NCI-H2196 (cell line): ENCODE measurements at regions not wholly inside any gene's neighbourhood (a gene's known extent, or its start where the extent isn't known, plus 50 kb on each side); places are given as distances from the start of the nearest gene placed in this dataset.

Source experiments
- DNase-seq: peaks from one replicate; lab custom pipeline; 2025; ENCODE audit not compliant: unreplicated experiment; lab: John Stamatoyannopoulos, UW

DNA sequence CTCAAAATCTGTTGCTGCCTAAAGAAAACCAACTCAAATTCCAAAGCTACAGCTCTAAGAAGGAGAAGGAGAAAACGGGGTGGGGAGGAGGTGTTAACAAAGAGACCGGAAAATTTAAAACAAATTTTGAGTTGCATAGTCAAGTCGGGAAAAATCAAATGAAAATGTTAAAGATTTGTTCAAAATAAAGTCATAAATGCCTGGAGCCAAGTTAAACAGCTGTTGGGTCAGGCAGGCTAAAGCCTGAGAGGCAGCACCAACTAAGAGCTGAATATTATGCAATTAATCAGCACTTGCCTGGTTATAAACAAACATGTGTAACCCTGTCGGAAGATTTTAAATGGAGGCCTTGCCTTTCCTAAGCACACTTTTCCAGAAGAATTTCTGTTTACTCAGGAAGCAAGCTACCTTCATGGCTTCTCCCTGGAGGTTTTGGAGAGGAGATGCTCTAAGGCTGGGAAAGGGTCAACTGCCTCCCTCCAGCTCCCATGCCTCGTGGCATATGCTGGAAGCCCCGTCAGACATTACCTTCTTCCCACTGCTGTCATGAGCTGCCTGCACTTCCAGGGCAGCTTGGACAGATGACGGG, 270.5 kb downstream of the DMRT2 start:
- no peak for DNase-seq

GRCh38 chr9:1327467-1327866, 277.3 kb downstream of the DMRT2 start:
- no peak for DNase-seq

GRCh38 chr9:1328341-1328740, 278.2 kb downstream of the DMRT2 start:
- DNase-seq: no peak

GRCh38 chr9:1331546-1332038, 281.4 kb downstream of the DMRT2 start:
- no peak for DNase-seq

DNA sequence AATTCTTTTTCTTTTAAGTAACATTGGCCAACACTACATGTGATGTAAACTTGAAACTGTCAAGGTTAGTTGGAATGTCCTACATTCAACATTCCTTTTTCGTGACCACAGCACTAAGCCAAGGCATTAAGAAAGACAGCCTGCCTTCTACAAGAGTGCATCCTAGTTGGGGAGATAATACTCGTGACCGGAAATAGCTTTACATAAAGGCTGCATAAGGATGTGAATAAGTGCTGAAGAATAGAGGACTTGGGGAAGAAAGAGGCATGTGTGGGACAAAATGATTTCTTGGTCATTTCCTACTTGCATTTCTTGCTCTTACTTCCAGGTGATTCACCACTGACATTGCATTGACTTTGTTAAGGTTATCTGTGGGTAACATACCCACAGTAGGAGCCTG, 282.0 kb downstream of the DMRT2 start:
- no peak for DNase-seq

DNA sequence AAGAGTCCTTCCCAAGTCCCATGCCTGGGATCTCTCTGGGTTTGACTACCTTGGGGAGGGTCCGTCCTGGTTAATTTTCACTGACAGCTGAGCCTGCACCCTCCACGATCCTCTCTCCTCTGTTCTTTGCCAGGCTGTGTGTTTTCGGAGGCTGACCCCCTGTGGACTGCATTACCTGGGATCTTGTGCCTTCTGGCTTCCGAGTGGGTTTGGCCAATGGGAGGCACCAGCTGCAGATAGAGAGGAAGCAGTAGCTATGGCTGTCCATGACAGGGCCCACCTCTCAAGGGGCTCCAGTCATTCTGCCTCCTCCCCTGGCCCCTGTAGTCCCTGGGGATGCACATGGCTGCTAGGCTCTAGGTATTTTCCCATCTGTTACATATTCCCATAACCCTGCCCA, 285.0 kb downstream of the DMRT2 start:
- no peak for DNase-seq

GRCh38 chr9:1337169-1337568, 287.0 kb downstream of the DMRT2 start:
- peak; percentile 26 for DNase-seq

DNA sequence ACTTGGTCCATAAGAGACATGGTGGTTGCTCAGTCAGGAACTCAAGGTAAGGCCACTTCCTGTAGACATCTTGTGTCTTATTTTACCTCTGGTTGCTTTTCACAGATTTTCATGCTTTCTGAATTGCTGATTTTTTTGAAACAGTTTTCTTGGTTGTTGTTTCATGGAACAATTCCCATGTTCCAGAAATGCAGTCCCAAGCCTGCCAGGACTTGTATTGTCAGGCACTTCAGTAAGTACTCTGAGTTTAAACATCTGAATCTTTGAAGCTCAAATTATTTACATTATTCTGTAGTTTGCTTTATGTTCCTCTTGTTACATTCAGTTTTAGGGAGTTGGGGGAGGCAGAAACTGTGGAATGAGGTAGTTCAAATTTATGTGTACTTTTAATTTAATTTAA, 290.2 kb downstream of the DMRT2 start:
- no peak for DNase-seq

DNA sequence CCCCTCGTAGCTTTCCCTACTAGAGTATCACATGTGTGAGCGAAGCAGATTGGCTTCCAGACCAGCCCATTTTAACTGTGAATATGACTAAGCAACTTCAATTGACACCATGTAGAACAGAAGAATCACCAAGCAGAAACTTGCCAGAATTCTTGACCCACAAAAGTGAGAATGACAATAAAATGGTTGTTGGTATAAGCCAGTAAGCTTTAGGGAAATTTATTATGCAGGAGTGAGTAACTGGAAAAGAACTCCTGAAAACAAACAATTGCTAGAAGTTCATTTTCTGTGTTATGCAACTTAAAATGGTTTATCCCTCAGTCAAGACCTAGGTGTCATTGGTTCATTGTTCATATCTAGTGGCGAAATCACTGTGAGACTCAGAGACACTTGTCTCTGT, 303.1 kb downstream of the DMRT2 start:
- no peak for DNase-seq

- no peak for DNase-seq
These were observed 303.9 kb downstream of the DMRT2 start for GRCh38 chr9:1354086-1354485.

GRCh38 chr9:1354606-1355005, 304.4 kb downstream of the DMRT2 start:
- DNase-seq: no peak

DNA sequence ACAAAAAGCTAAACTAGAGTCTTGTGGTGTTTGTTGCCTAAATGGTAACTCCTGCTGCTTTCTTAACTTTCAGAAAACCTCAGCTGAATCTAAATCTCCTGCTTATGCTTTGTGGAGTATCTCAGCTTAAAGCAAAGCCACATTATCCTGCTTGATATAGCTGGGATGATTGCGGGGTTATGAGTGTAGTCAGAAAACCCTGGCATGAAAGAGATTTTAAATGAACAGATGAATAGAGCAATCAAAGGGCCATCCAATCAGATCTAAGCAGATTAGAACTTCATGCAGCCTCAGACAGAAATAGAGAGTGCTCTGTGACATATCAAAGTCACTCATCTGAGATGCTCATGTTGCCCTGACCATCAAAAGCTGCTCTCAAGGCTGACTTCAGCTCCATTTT, 305.5 kb downstream of the DMRT2 start:
- DNase-seq: no peak

- DNase-seq: no peak
These were observed 312.7 kb downstream of the DMRT2 start for GRCh38 chr9:1362845-1363244.

DNA sequence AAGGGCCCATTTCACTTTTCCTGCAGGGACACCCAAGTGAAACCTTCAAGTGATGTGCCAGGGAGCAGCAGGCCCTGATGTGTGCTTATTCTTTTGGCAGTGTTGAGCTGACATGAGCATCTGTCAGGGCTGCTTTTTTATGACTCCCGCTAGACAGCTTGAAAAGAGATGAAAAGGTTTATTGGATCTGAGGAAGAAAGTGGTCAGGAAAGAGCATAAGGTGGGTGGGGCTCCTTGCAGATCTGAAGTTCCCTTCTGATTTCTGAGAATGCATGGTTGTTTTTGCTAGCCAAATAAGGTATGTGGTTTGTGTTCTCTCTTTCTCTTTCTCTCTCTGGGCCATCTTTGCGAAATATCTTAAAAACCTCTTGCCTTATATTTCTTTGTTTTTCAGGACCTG, 316.1 kb downstream of the DMRT2 start:
- no peak for DNase-seq

GRCh38 chr9:1369297-1369696, 319.1 kb downstream of the DMRT2 start:
- no peak for DNase-seq

GRCh38 chr9:1373445-1373844, 323.3 kb downstream of the DMRT2 start:
- no peak for DNase-seq

- no peak for DNase-seq
These were observed 333.8 kb downstream of the DMRT2 start for GRCh38 chr9:1383899-1384455.

DNA sequence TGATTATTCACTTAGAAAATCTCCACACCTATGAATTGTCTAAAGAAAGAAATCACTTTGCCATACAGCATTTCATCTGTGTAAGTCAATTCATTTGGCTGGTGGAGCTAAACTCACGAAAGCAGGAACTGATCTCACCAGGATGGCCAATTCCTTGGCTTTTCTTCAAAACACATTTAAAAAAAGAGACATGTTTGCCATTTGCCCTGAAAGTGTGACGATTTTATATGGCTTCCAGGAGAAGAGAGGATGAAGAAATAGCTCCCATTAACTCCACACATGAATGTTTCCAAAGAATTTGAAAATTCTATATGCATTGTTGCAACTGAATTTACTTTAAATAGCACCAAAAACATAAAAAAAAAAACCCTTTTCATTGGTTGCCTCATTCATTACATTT, 334.7 kb downstream of the DMRT2 start:
- no peak for DNase-seq

GRCh38 chr9:1386420-1386819, 336.3 kb downstream of the DMRT2 start:
- DNase-seq: no peak

DNA sequence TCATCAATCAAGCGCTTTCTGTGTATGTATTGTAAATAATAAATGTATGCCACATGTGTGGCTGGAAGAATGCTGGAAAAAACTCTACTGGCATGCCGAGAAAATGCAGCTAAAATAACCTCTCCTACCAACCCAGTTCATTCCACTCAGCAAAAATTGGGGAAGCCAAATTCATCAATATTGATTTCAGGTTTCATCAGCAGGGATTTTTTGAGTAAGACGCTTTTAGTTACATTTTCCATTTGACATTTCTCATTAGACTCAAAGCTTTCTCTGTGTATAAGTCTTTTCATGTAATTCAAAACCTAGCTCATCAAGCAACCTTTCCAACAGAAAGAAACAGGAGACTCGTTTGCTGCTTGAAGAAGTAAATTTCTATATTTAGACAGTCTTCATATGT, 338.1 kb downstream of the DMRT2 start:
- DNase-seq: no peak

DNA sequence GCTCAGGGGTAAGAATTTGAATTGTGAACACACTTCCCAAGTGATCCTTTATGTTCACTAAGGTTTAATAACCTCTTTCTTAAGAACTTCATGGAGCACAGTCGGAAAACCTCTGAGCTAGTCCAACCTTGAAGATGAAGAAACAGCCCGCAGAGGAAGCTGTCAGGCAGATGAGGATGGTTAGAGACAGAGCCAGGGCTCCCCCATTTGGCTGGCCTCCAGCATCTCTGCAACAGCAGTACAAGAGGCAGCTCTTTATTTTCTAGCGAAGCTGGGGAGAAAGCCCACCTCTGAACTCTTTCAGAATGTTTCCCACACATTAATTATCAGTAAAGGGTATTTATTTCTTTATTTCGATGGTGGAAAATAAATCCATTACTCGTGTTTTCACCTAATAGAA, 350.8 kb downstream of the DMRT2 start:
- DNase-seq: no peak

GRCh38 chr9:1404940-1405339, 354.8 kb downstream of the DMRT2 start:
- DNase-seq: peak; percentile 53

DNA sequence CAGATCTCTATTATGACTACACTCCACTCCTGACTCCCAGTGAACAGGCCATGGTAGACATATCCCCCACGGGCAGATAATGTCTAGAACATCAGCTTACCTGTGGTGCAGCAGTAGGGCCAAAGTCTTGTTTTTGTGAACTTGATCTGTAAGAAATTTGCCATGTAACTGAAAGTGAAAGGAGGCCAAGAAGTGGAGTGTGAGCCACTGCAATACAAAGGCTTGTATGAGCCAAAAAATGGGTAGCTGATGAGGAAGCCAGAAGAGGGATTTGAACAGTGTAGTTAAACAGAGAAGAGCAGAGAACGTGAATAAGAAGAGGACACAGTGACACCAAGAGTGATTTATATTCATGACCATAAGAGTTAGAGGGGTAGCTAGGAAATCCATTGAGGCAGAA, 361.7 kb downstream of the DMRT2 start:
- no peak for DNase-seq
